ENCODE measurements at regions not wholly inside any gene's neighbourhood (a gene's known extent, or its start where the extent isn't known, plus 50 kb on each side); places are given as distances from the start of the nearest gene placed in this dataset.
"Not testable (repeated sequence)": the region's sequence is repeated elsewhere in the genome, so short reads cannot be mapped to it uniquely, and the experiment has no call there.

DNA sequence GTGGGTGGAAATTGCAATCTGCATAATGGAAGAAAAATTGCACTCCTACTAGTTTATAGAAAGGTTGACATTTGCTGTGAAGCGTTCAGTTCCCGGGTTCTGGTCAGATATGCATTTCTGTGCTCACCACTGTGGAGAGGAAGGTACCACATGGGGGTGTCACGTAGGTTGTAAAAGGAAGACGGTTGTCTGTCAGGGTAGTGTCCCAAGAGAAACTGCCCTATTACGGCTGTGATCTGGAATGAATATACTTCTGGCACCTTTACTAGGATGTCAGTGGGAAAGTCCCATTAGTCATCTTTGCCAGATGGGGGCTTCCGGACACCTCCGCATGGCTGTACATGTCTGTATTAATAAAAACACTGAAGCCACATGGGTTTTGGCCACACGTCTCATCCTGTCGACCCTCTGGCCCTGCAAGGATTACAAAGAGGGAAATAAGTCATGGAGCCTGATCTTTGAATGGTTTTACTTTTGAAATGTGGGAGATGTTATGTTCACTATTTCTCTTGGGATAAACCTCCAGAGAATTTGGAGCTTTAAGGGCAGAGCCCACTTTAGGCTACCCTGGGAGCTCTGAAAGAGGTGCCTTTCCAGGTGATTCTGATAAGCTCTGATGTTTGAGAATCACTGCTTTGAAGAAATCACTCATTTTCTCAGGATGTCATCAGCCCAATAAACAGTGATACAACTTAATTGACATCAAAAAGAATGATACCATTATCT, 133.9 kb downstream of the AKAP11 start:
- Mint-ChIP-seq H3K9me3 (no peaks in the 10 kb centered on the region), H3K4me3 (peak overlapping the region in 1 of 10 donors; percentile 18), H3K36me3 (no peaks in the 10 kb centered on the region), H3K27ac (peak overlapping the region in 3 of 10 donors; percentile 27 to 63 (median 29)), H3K27me3 (no peaks in the 10 kb centered on the region), H3K4me1 (peaks cover 0 to 13% (median 1%) of the 10 kb centered on the region in 4 donors)
- DNase-seq (no peak), ATAC-seq (no peak)
- POLR2A ChIA-PET = no interaction called here

DNA sequence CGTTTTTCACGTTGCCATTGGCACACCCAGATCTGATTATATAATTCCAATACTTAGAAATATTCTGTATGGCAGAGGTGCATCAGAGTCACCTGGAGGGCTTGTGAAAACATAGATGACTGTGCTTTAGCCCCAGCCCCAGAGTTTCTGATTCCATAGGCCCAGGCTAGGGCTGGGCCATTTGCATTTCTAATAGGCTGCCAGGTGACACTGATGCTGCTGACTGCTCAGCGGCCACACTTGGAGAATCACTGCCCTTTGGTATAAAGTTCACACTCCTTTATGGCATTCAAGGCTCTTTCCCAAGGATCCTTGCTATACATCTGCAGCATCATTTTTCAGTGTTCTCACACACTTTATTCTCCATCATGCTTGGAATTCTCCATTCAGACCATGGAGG, 137.1 kb downstream of the AKAP11 start:
- H3K27ac Mint-ChIP-seq = no peak overlapping the region
- DNase-seq (no peak), ATAC-seq (no peak)
- H3K27me3 Mint-ChIP-seq = no peaks in the 10 kb centered on the region
- POLR2A ChIA-PET = no interaction called here
- peaks cover 0 to 13% (median 1%) of the 10 kb centered on the region in 4 donors for H3K4me1 Mint-ChIP-seq
- H3K4me3 Mint-ChIP-seq = no peak overlapping the region
- no peaks in the 10 kb centered on the region for H3K36me3 Mint-ChIP-seq
- H3K9me3 Mint-ChIP-seq = no peaks in the 10 kb centered on the region

- POLR2A ChIA-PET = no interaction called here
- H3K4me1 Mint-ChIP-seq = peaks cover 0 to 13% (median 1%) of the 10 kb centered on the region in 4 donors
- no peak for ATAC-seq
Observed at GRCh38 chr13:42409551-42409950, 137.6 kb downstream of the AKAP11 start.

DNA sequence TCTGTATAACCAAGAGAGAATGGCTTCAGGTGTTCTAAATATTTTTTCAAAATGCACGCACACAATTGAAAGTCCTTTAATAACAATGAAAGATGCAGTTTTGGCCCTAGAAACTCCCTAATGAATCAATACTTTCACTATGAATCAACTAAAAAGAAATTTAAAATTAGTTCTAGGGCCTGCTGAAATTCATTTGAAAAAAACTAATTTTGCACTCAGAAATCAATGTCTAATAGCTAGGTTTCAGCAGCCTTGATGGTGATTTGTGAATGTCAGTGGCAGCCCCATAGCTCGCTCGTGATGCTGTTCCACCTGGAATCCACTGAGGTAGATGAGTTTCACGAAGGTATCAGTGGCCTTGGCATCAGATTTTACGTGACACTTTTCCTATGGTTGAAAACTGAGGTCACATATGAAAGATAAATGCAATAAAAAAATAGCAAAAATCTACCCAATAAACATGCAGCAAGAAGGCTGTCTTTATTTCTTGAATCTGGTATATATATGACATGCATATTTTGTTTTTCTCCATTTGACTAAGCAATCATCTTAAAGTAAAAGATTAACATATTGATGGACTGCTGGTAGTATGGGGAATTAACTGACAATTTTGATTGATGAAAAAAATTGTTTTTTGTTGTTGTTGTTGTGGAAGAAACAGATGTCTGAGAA, 141.0 kb downstream of the AKAP11 start:
- POLR2A ChIA-PET = no interaction called here
- Mint-ChIP-seq H3K4me3 (no peak overlapping the region), H3K9me3 (peaks cover 0 to 3% (median 0%) of the 10 kb centered on the region in 9 donors), H3K36me3 (no peaks in the 10 kb centered on the region), H3K27ac (no peak overlapping the region), H3K27me3 (no peaks in the 10 kb centered on the region), H3K4me1 (no peaks in the 10 kb centered on the region)
- DNase-seq = no peak
- no peak for ATAC-seq

More at GRCh38 chr13:42409551-42409950, 137.6 kb downstream of the AKAP11 start:
- no peak overlapping the region for H3K27ac Mint-ChIP-seq
- no peak overlapping the region for H3K4me3 Mint-ChIP-seq
- H3K36me3 Mint-ChIP-seq = no peaks in the 10 kb centered on the region
- H3K27me3 Mint-ChIP-seq = no peaks in the 10 kb centered on the region
- no peak for DNase-seq
- H3K9me3 Mint-ChIP-seq = no peaks in the 10 kb centered on the region

- ATAC-seq (no peak), DNase-seq (no peak)
- Mint-ChIP-seq H3K9me3 (peaks cover 0 to 3% (median 0%) of the 10 kb centered on the region in 9 donors), H3K4me1 (no peaks in the 10 kb centered on the region), H3K36me3 (no peaks in the 10 kb centered on the region), H3K27ac (no peak overlapping the region), H3K4me3 (no peak overlapping the region), H3K27me3 (no peaks in the 10 kb centered on the region)
- POLR2A ChIA-PET = no interaction called here
Observed at GRCh38 chr13:42413484-42413815, 141.5 kb downstream of the AKAP11 start.

DNA sequence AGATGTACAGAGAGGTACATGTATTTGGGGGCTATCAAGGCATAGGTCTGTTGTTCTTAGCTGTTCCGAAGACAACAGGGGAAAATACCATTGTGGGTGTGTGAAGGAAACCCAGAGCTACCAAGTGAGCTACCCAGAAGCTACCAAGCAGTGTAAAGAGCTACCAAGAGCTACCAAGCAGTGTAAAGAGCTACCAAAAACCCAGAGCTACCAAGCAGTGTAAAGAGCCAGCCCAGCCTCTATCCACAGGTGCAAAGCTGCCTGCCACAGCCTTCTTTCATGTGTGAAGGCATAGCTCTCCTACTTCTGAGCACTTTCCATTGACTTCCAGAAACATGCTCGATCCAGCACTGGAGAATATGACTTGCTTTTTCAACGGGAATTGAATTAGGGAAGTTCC, 145.7 kb downstream of the AKAP11 start:
- ATAC-seq (no peak), DNase-seq (no peak)
- Mint-ChIP-seq H3K36me3 (no peaks in the 10 kb centered on the region), H3K9me3 (peaks cover 0 to 3% (median 0%) of the 10 kb centered on the region in 9 donors), H3K27ac (no peak overlapping the region), H3K4me1 (peaks cover 0 to 2% (median under 1%) of the 10 kb centered on the region in 4 donors), H3K4me3 (no peak overlapping the region), H3K27me3 (no peaks in the 10 kb centered on the region)
- POLR2A ChIA-PET = no interaction called here

GRCh38 chr13:42418184-42418583, 146.2 kb downstream of the AKAP11 start:
- Mint-ChIP-seq H3K4me1 (peaks cover 0 to 2% (median under 1%) of the 10 kb centered on the region in 4 donors), H3K9me3 (peaks cover 0 to 3% (median 0%) of the 10 kb centered on the region in 9 donors), H3K27ac (no peak overlapping the region), H3K27me3 (peaks cover 0 to under 1% (median 0%) of the 10 kb centered on the region in 5 donors), H3K36me3 (peaks cover 0 to 2% (median 0%) of the 10 kb centered on the region in 3 donors), H3K4me3 (no peak overlapping the region)
- DNase-seq = no peak
- POLR2A ChIA-PET = no interaction called here
- no peak for ATAC-seq

DNA sequence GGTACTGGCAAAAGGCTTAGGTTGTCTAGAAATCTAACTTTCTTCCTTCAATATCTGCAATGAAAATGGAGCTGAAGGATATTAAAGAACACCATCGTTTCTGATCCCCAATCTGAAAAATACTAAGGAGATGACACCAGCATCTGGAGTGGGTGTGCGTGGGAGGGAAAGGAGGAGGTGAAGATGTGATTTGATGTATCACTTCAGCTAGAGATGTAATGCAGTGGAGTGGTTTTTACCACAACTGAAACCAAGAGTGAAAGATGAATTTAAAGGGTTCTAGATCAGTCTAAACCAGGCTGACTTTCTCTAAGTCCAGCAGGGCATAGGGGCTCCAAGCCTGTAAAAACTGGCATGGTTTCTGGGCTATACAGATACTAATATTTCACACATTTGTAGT, 148.4 kb downstream of the AKAP11 start:
- DNase-seq (no peak), ATAC-seq (no peak)
- H3K9me3 Mint-ChIP-seq = peaks cover 0 to 12% (median 5%) of the 10 kb centered on the region in 9 donors
- peaks cover 0 to 2% (median 0%) of the 10 kb centered on the region in 5 donors for H3K27me3 Mint-ChIP-seq
- no peak overlapping the region for H3K4me3 Mint-ChIP-seq
- POLR2A ChIA-PET = no interaction called here
- peaks cover 0 to 2% (median under 1%) of the 10 kb centered on the region in 4 donors for H3K4me1 Mint-ChIP-seq
- no peak overlapping the region for H3K27ac Mint-ChIP-seq
- H3K36me3 Mint-ChIP-seq = peaks cover 0 to 5% (median 2%) of the 10 kb centered on the region in 3 donors

- Mint-ChIP-seq H3K9me3 (peaks cover 0 to 12% (median 5%) of the 10 kb centered on the region in 9 donors), H3K4me3 (no peak overlapping the region), H3K27me3 (peaks cover 0 to 2% (median 0%) of the 10 kb centered on the region in 5 donors), H3K36me3 (peaks cover 0 to 5% (median 2%) of the 10 kb centered on the region in 3 donors), H3K27ac (no peak overlapping the region), H3K4me1 (peaks cover 0 to 2% (median under 1%) of the 10 kb centered on the region in 4 donors)
- no peak for DNase-seq
- POLR2A ChIA-PET = no interaction called here
- no peak for ATAC-seq
Observed at GRCh38 chr13:42422681-42423080, 150.7 kb downstream of the AKAP11 start.

GRCh38 chr13:42424182-42424581, 149.8 kb upstream of the TNFSF11 start:
- ATAC-seq (no peak), DNase-seq (no peak)
- POLR2A ChIA-PET = no interaction called here
- Mint-ChIP-seq H3K4me3 (no peak overlapping the region), H3K36me3 (peaks cover 0 to 5% (median 2%) of the 10 kb centered on the region in 3 donors), H3K9me3 (peaks cover 0 to 12% (median 5%) of the 10 kb centered on the region in 9 donors), H3K27me3 (peaks cover 0 to 2% (median 0%) of the 10 kb centered on the region in 5 donors), H3K4me1 (peaks cover 0 to 2% (median under 1%) of the 10 kb centered on the region in 4 donors), H3K27ac (no peak overlapping the region)

DNA sequence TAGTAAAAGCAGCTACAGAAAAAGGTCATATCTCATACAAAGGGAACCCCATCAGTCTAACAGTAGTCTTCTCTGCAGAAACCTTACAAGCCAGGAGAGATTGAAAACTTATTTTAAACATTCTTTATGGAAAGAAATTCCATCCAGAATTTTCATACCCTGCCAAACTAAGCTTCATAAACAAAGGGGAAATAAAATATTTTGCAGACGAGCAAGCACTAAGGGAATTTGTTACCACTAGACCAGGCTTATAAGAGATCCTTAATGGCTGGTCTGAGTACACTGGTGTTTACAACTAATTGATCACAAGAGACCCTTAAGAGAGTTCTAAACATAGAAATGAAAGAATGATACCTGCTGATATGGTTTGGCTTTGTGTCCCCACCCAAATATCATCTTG, 128.6 kb upstream of the TNFSF11 start:
- no peak for ATAC-seq
- Mint-ChIP-seq H3K4me3 (no peak overlapping the region), H3K36me3 (peaks cover 0 to 29% (median 13%) of the 10 kb centered on the region in 3 donors), H3K27ac (no peak overlapping the region), H3K27me3 (no peaks in the 10 kb centered on the region), H3K9me3 (peaks cover 6 to 49% (median 33%) of the 10 kb centered on the region in 9 donors), H3K4me1 (no peaks in the 10 kb centered on the region)
- POLR2A ChIA-PET = no interaction called here
- no peak for DNase-seq

- DNase-seq = not testable (repeated sequence)
Observed at GRCh38 chr13:42446597-42446996, 127.4 kb upstream of the TNFSF11 start.

GRCh38 chr13:42453091-42453645, 120.8 kb upstream of the TNFSF11 start:
- POLR2A ChIA-PET = no interaction called here
- ATAC-seq (no peak), DNase-seq (peak in 1 of 10 donors; percentile 53)
- no peak overlapping the region for H3K27ac Mint-ChIP-seq
- peaks cover 0 to 1% (median 0%) of the 10 kb centered on the region in 5 donors for H3K27me3 Mint-ChIP-seq
- H3K36me3 Mint-ChIP-seq = no peaks in the 10 kb centered on the region
- peaks cover 0 to 5% (median 1%) of the 10 kb centered on the region in 9 donors for H3K9me3 Mint-ChIP-seq
- no peak overlapping the region for H3K4me3 Mint-ChIP-seq
- H3K4me1 Mint-ChIP-seq = peaks cover 0 to 5% (median 1%) of the 10 kb centered on the region in 4 donors

More at GRCh38 chr13:42446597-42446996, 127.4 kb upstream of the TNFSF11 start:
- ATAC-seq, POLR2A ChIA-PET, H3K4me3 Mint-ChIP-seq, H3K27ac Mint-ChIP-seq, H3K27me3 Mint-ChIP-seq, H3K4me1 Mint-ChIP-seq: not testable (repeated sequence)
- peaks cover 0 to 26% (median 13%) of the 10 kb centered on the region in 3 donors for H3K36me3 Mint-ChIP-seq
- peaks cover 6 to 49% (median 33%) of the 10 kb centered on the region in 9 donors for H3K9me3 Mint-ChIP-seq

Measured in naive thymus-derived CD8-positive, alpha-beta T cell (primary cell).